ENCODE measurements at regions not wholly inside any gene's neighbourhood (a gene's known extent, or its start where the extent isn't known, plus 50 kb on each side); places are given as distances from the start of the nearest gene placed in this dataset.

DNA sequence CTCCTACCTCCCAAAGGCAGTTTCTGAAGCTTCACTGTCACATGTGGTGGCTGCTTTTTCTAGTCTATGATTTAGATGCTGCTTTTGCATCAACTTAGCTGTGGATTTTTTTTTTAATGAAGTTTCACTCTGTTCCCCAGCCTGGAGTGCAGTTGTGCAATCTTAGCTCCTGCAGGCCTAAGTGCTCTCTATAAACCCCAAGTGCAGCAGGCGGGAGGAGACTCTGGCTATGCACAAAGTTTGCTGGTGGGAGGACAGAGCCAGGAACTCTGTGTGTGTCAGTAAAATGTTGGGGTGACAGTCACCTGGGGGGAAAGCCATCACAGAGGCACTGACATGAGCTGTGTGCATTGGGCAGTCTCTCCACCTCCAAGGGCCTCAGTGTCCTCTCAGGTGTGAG is 138.8 kb upstream of the FAM20C start:
- no peak for DNase-seq (ENCODE audit: low read depth)
- TF ChIP-seq CTCF (IDR thresholded peaks at IDR 0.05; ENCODE audit: insufficient read depth, low read depth, low read length): no peak
- H3K4me3 ChIP-seq (ENCODE audit: low read depth, low read length): no peak overlapping the region

DNA sequence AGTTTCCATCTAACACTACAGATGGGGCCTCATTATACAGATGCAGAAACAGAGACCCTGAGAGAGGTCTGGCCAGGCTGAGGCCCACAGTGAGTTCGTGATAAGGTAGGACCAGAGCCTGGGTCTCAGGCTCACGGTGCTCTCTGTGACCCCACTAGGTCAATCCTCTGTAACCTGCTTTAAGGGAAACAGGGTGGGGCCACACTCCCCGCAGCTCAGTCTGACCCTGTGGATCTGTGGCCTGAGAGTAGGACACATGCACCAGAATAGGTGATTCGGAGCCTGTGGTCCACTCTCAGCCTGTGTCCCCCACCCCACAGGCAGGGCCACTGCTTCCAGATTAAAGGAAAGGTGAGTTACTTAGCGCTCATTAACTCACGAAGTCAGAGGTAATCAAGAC is 137.8 kb upstream of the FAM20C start:
- no peak for TF ChIP-seq CTCF (IDR thresholded peaks at IDR 0.05; ENCODE audit: insufficient read depth, low read depth, low read length)

GRCh38 chr7:55690-56248 is 136.6 kb upstream of the FAM20C start:
- DNase-seq (ENCODE audit: low read depth): no peak
- no peak overlapping the region for H3K4me3 ChIP-seq (ENCODE audit: low read depth, low read length)
- TF ChIP-seq CTCF (IDR thresholded peaks at IDR 0.05; ENCODE audit: insufficient read depth, low read depth, low read length): no peak

More for the DNA sequence above, 137.8 kb upstream of the FAM20C start:
- H3K4me3 ChIP-seq (ENCODE audit: low read depth, low read length): no peak overlapping the region
- no peak for DNase-seq (ENCODE audit: low read depth)

DNA sequence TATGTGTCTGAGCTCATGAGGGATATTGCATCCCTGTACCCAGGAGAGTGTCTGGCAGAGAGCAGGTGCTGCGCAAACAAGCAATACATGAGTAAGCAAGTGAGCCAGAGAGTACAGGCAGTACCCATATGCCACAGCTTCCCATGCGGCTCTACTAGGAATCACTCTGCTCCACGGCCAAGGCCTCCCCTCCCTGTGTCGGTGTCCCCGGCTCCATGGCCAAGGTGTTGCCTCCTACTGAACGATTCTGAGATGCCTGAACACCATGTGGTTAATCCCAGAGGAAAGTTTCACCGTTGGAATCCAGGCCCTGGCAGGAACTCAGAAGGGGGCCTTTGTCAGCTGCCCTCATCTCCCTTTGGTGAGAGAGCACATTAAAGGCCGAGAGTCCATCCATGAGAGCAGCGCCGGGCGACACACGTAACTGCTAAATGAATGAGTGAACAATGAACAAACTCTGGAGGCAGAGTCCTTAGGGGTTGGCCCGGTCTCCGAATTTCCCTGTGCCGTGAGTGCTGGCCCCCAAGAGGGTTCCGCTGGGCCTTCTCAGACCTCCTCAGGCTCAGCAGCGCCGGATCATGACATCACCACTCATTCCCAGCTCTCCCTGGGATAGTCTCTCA is 136.0 kb upstream of the FAM20C start:
- no peak overlapping the region for H3K4me3 ChIP-seq (ENCODE audit: low read depth, low read length)
- TF ChIP-seq CTCF (IDR thresholded peaks at IDR 0.05; ENCODE audit: insufficient read depth, low read depth, low read length): no peak
- DNase-seq (ENCODE audit: low read depth): no peak

- no peak for TF ChIP-seq CTCF (IDR thresholded peaks at IDR 0.05; ENCODE audit: insufficient read depth, low read depth, low read length)
- H3K4me3 ChIP-seq (ENCODE audit: low read depth, low read length): no peak overlapping the region
- DNase-seq (ENCODE audit: low read depth): no peak
Measured at GRCh38 chr7:57071-57470, 135.3 kb upstream of the FAM20C start.

GRCh38 chr7:57482-58255 is 134.7 kb upstream of the FAM20C start:
- no peak overlapping the region for H3K4me3 ChIP-seq (ENCODE audit: low read depth, low read length)
- TF ChIP-seq CTCF (IDR thresholded peaks at IDR 0.05; ENCODE audit: insufficient read depth, low read depth, low read length): no peak
- no peak for DNase-seq (ENCODE audit: low read depth)

All from fibroblast of villous mesenchyme (primary cell).